ENCODE measurements at regions not wholly inside any gene's neighbourhood (a gene's known extent, or its start where the extent isn't known, plus 50 kb on each side); places are given as distances from the start of the nearest gene placed in this dataset.

- in situ Hi-C loops (cut with MboI; ENCODE audit: low sequenced_read_pairs), result no loop called here
These were observed 592.7 kb upstream of the BTBD3 start for GRCh38 chr20:11324990-11325389.

DNA sequence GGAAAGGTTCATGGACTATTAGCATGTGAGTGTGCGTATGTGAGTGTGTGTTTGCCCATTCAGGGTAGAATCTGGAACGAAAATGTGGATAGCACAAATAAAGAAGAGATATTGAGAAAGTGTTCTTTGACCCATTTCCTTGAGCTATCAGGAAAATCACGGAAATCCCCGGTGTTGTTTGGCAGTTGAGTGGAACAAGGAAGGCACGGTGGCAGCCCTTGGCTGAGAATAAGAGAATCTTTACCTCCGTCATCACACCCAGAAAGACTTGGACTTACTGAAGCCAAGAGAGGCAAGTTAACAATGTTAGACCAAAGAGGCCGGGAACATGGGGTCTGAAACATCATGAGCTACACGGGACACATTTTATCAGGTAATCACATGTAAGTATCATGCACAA is 588.9 kb upstream of the BTBD3 start:
- in situ Hi-C loops (cut with MboI; ENCODE audit: low sequenced_read_pairs), result no loop called here

DNA sequence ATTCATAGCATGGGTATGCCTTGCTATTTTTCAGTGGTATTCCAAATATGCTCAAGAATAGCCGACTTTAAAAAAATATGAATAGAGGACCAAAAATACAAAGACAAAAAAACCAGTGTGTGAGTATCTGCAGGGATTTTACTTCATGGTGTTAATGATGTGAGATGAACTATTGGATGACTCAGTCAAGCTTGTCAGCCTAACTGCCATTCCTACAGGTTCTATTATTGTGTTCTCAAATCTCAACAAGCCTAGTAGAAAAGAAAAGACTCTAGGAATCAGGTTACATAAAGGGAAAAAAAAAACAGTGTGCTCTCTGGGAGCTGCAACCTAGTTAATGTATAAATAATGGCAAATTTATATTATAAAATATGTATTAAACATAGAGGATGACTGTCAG is 588.4 kb upstream of the BTBD3 start:
- in situ Hi-C loops (cut with MboI; ENCODE audit: low sequenced_read_pairs), result no loop called here

DNA sequence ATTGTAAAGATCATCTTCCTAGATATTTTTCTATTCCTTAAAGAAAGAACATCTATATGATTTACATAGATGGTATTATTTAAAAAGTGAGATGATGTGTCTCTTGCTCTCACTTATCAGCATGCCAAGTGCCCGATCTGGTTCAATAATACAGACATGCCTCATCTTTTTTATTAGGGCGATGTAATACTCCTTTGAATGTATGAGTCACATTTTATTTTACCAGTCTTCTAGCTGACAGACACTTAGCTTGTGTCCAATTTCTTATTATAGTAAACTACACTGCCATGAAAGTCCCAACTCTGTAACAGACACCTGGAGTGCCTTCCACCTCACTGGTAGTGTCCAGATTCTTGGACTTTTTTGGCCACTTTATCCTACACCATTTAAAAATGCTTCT is 586.6 kb upstream of the BTBD3 start:
- in situ Hi-C loops (cut with MboI; ENCODE audit: low sequenced_read_pairs), result no loop called here

- in situ Hi-C loops (cut with MboI; ENCODE audit: low sequenced_read_pairs), result no loop called here
These were observed 585.3 kb upstream of the BTBD3 start for GRCh38 chr20:11332381-11332780.

- in situ Hi-C loops (cut with MboI; ENCODE audit: low sequenced_read_pairs), result no loop called here
These were observed 584.1 kb upstream of the BTBD3 start for GRCh38 chr20:11333634-11334033.

GRCh38 chr20:11337361-11338130 is 580.1 kb upstream of the BTBD3 start:
- in situ Hi-C loops (cut with MboI; ENCODE audit: low sequenced_read_pairs), result no loop called here

- in situ Hi-C loops (cut with MboI; ENCODE audit: low sequenced_read_pairs), result no loop called here
These were observed 579.0 kb upstream of the BTBD3 start for GRCh38 chr20:11338496-11339306.

- in situ Hi-C loops (cut with MboI; ENCODE audit: low sequenced_read_pairs), result no loop called here
These were observed 572.8 kb upstream of the BTBD3 start for GRCh38 chr20:11344939-11345338.

DNA sequence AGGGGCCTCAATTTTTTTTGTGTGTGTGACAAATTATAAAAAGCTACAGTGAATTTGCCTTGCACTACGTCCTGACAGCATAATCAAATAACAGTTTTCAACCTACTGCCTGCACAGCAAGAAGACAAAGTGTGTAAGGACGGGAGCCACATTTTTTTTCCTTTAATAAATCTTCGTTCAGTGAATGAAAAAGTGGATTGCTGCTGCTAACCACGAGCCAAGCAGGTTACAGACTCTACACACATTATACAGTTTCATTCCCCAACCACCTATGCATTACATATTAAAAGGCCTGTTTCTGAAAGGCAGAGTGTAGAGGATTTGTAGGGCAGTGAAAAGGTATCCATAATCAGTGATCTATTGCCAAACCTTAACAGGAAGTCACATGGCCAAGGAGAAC is 570.0 kb upstream of the BTBD3 start:
- in situ Hi-C loops (cut with MboI; ENCODE audit: low sequenced_read_pairs), result no loop called here

DNA sequence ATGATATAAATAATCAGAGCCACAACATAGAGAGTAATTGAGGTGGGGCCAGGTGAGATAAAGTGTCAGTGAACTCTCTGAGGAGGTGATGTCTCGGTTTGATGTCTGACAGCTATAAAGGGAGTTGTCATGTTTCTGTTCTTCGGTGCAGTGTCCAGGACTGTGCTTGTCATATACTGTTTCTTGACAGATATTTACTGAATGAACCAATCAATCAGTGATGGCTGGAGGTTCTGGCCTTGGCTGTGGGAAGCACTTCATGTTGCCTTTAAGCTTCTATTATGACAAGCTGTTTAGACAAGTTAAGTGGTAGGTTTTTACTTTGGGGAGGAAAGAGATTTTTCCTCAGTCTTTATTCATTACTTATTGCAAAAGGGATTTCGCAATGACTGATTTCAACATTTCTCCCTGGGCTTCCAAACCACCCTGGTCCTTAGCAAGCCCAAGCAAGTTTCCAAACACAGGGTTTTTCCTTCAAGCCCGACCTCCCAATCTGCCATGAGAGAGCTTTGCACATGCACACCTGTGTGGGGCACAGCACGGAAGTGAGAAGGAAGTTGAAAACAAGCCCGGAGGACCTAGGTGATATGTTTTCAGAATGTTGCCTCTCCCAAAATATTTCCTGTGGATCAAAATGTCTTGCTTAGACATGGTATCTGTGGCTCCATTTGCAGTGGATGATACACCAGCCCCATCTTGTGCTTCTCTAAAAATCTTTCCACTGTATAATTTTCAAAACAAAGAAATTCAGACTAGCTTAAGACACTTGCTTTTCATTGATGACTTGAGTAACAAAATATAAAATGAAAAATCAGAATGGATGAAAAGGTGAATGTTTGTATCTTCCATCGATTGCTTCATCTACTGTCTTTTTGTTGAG is 567.3 kb upstream of the BTBD3 start:
- in situ Hi-C loops (cut with MboI; ENCODE audit: low sequenced_read_pairs), result no loop called here

- in situ Hi-C loops (cut with MboI; ENCODE audit: low sequenced_read_pairs), result no loop called here
These were observed 565.7 kb upstream of the BTBD3 start for GRCh38 chr20:11352041-11352440.

GRCh38 chr20:11354846-11355245 is 562.8 kb upstream of the BTBD3 start:
- in situ Hi-C loops (cut with MboI; ENCODE audit: low sequenced_read_pairs), result no loop called here

- in situ Hi-C loops (cut with MboI; ENCODE audit: low sequenced_read_pairs), result no loop called here
These were observed 562.3 kb upstream of the BTBD3 start for GRCh38 chr20:11355345-11355744.

- in situ Hi-C loops (cut with MboI; ENCODE audit: low sequenced_read_pairs), result no loop called here
These were observed 561.6 kb upstream of the BTBD3 start for GRCh38 chr20:11356061-11356460.

- in situ Hi-C loops (cut with MboI; ENCODE audit: low sequenced_read_pairs), result no loop called here
These were observed 555.2 kb upstream of the BTBD3 start for GRCh38 chr20:11362450-11362849.

GRCh38 chr20:11364736-11365135 is 553.0 kb upstream of the BTBD3 start:
- in situ Hi-C loops (cut with MboI; ENCODE audit: low sequenced_read_pairs), result no loop called here

GRCh38 chr20:11366660-11367059 is 551.0 kb upstream of the BTBD3 start:
- in situ Hi-C loops (cut with MboI; ENCODE audit: low sequenced_read_pairs), result no loop called here

GRCh38 chr20:11368499-11368898 is 549.2 kb upstream of the BTBD3 start:
- in situ Hi-C loops (cut with MboI; ENCODE audit: low sequenced_read_pairs), result no loop called here

- in situ Hi-C loops (cut with MboI; ENCODE audit: low sequenced_read_pairs), result no loop called here
These were observed 548.6 kb upstream of the BTBD3 start for GRCh38 chr20:11368965-11369711.

DNA sequence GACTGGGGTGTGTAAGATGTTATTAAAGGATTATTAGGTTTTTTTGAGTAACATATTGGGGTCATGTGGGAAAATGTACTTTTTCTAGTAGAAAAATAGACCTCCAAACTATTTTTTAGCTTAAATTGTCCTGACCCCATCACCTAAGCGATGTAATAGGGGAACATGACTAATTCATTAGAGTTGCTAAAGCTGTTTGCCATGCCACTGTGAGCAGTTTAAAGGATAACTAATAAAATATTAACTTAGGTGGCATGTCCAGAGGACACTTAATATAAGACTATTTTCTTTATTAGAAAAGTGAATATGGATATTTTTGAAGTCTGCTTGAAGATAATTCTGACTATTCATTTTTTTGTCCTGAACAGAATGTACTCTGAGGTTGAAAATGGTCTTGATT is 545.9 kb upstream of the BTBD3 start:
- in situ Hi-C loops (cut with MboI; ENCODE audit: low sequenced_read_pairs), result no loop called here

Data from HL-60/S4 treated with phorbol 12-myristate 13-acetate at 8.2 ng/mL for 4 days and 3 days (cell line).